ENCODE measurements at regions not wholly inside any gene's neighbourhood (a gene's known extent, or its start where the extent isn't known, plus 50 kb on each side); places are given as distances from the start of the nearest gene placed in this dataset.

GRCh38 chr7:15747712-15748111 lies 61.2 kb upstream of the MEOX2 start:
- TF ChIP-seq POLR2AphosphoS5 (IDR thresholded peaks at IDR 0.05; ENCODE audit: low read depth, low read length) (no peak), CTCF (IDR thresholded peaks at IDR 0.05) (no peak), SIN3A (IDR thresholded peaks at IDR 0.05; ENCODE audit: borderline replicate concordance, insufficient read depth, low read depth, low read length) (no peak), REST (IDR thresholded peaks at IDR 0.05; ENCODE audit: insufficient read depth in 1 of 2, low read depth in 2 of 2, low read length in 1 of 2) (no peak), TCF7L2 (IDR thresholded peaks at IDR 0.05; ENCODE audit: low read depth, low read length) (no peak)
- no peak overlapping the region for H3K4me3 ChIP-seq (ENCODE audit: low read depth in 2 of 2, low read length in 2 of 2)
- in situ Hi-C loops (cut with HindIII; ENCODE audit: low pct_unique_long_range_greater_than_20kb, low sequenced_read_pairs) (no loop called here), intact Hi-C loops (cut with micrococcal nuclease; ENCODE audit: unreplicated experiment) (no loop called here)
- DNase-seq (ENCODE audit: low read depth, low spot score) (no peak), ATAC-seq (no peak)
- ChIA-PET POLR2A (no interaction called here), CTCF (no interaction called here)
- H3K9me3 ChIP-seq (ENCODE audit: control insufficient read depth, insufficient read depth, low read depth, low read length) = no peaks in the 10 kb centered on the region; the same call in 1 of the 2 replicates
- BruUV-seq (replicated peaks) = no TSS peak
- no peak overlapping the region for H3K27ac ChIP-seq (ENCODE audit: low read length)
- H3K27me3 ChIP-seq (ENCODE audit: control insufficient read depth, insufficient read depth, low read length) = no peaks in the 10 kb centered on the region
- no peaks in the 10 kb centered on the region for H3K4me1 ChIP-seq (ENCODE audit: control insufficient read depth, insufficient read depth, low read length)
- H3K36me3 ChIP-seq (ENCODE audit: control insufficient read depth, insufficient read depth, low read length) = no peaks in the 10 kb centered on the region

GRCh38 chr7:15747301-15747700 lies 60.8 kb upstream of the MEOX2 start:
- Histone ChIP-seq H3K27ac (ENCODE audit: low read length) (no peak overlapping the region), H3K27me3 (ENCODE audit: control insufficient read depth, insufficient read depth, low read length) (no peaks in the 10 kb centered on the region), H3K36me3 (ENCODE audit: control insufficient read depth, insufficient read depth, low read length) (no peaks in the 10 kb centered on the region), H3K4me3 (ENCODE audit: low read depth in 2 of 2, low read length in 2 of 2) (no peak overlapping the region), H3K9me3 (ENCODE audit: control insufficient read depth, insufficient read depth, low read depth, low read length) (no peaks in the 10 kb centered on the region; the same call in 1 of the 2 replicates), H3K4me1 (ENCODE audit: control insufficient read depth, insufficient read depth, low read length) (no peaks in the 10 kb centered on the region)
- ChIA-PET CTCF (no interaction called here), POLR2A (no interaction called here)
- ATAC-seq = no peak
- intact Hi-C loops (cut with micrococcal nuclease; ENCODE audit: unreplicated experiment) = no loop called here
- BruUV-seq (replicated peaks) = no TSS peak
- TF ChIP-seq REST (IDR thresholded peaks at IDR 0.05; ENCODE audit: insufficient read depth in 1 of 2, low read depth in 2 of 2, low read length in 1 of 2) = no peak
- no peak for TF ChIP-seq CTCF (IDR thresholded peaks at IDR 0.05)
- no peak for TF ChIP-seq TCF7L2 (IDR thresholded peaks at IDR 0.05; ENCODE audit: low read depth, low read length)
- no peak for TF ChIP-seq POLR2AphosphoS5 (IDR thresholded peaks at IDR 0.05; ENCODE audit: low read depth, low read length)
- no peak for TF ChIP-seq SIN3A (IDR thresholded peaks at IDR 0.05; ENCODE audit: borderline replicate concordance, insufficient read depth, low read depth, low read length)
- in situ Hi-C loops (cut with HindIII; ENCODE audit: low pct_unique_long_range_greater_than_20kb, low sequenced_read_pairs) = no loop called here
- no peak for DNase-seq (ENCODE audit: low read depth, low spot score)

Data from Panc1 (cell line).